AG04449 (cell line): ENCODE measurements at regions not wholly inside any gene's neighbourhood (a gene's known extent, or its start where the extent isn't known, plus 50 kb on each side); places are given as distances from the start of the nearest gene placed in this dataset.
A peak's percentile ranks its signal among the peaks of the same experiment; 100 is the strongest.

Experiments used
- CTCF ChIA-PET: fragments of 350-600 bp; formaldehyde crosslinking; extraction: SDS; loops from one replicate; lab custom pipeline; 2021; ENCODE audit warnings: antibody characterized with exemption; lab: Yijun Ruan, JAX
- POLR2A ChIA-PET: fragments of 400-600, 350-600 bp; formaldehyde crosslinking; extraction: SDS; loops from one replicate; lab custom pipeline; 2020; ENCODE audit warnings: antibody characterized with exemption, inconsistent platforms; lab: Yijun Ruan, JAX
- DNase-seq: peaks from one replicate; pipeline ENCODE4 v3.0.0-alpha.2; 2010; ENCODE audit warnings: low read depth, low spot score
- H3K4me3 ChIP-seq: 2 replicates; pipeline ENCODE4 v1.5.1; 2011; ENCODE audit warnings: low read depth, mild to moderate bottlenecking, control low read depth, low read length
- TF ChIP-seq, protein P1 (sequence below): IDR thresholded peaks from one replicate; pipeline ENCODE4 v1.5.1; 2011; ENCODE audit warnings: mild to moderate bottlenecking, moderate library complexity, low read length, control low read depth, inconsistent platforms; ENCODE audit not compliant: insufficient read depth; ENCODE audit errors: missing control alignments

DNA sequence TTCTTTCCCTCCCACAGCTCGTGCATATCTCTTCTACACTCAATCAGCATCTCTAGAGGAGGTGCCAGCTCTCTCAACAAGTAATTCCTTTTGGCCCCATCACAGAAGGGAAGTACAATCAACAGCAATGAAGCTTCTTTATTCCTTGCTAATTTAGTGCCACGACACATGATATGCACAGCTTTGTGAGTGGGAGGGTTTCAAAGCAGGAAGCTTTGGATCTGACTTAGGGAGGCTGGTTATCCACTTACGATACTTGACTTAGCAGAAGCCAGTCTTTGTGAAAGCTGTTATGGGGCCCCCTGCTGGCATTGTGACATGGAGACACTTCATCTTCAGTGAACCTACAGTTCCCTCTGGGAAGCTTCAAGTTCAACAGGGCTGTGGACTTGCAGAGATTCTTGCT, 81.0 kb downstream of the TMEM100 start:
- TF ChIP-seq, protein P1, sequence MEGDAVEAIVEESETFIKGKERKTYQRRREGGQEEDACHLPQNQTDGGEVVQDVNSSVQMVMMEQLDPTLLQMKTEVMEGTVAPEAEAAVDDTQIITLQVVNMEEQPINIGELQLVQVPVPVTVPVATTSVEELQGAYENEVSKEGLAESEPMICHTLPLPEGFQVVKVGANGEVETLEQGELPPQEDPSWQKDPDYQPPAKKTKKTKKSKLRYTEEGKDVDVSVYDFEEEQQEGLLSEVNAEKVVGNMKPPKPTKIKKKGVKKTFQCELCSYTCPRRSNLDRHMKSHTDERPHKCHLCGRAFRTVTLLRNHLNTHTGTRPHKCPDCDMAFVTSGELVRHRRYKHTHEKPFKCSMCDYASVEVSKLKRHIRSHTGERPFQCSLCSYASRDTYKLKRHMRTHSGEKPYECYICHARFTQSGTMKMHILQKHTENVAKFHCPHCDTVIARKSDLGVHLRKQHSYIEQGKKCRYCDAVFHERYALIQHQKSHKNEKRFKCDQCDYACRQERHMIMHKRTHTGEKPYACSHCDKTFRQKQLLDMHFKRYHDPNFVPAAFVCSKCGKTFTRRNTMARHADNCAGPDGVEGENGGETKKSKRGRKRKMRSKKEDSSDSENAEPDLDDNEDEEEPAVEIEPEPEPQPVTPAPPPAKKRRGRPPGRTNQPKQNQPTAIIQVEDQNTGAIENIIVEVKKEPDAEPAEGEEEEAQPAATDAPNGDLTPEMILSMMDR: peak; percentile 62
- peak; percentile 12 for DNase-seq
- ChIA-PET CTCF (interaction anchor here (0.7 to 2.9 kb wide), 31 partner anchors 12 to 648 kb away, joined by 3 to 60 read pairs (median 4); no protein-coding TSS in a partner anchor), POLR2A (no interaction called here)
- no peak overlapping the region for H3K4me3 ChIP-seq

DNA sequence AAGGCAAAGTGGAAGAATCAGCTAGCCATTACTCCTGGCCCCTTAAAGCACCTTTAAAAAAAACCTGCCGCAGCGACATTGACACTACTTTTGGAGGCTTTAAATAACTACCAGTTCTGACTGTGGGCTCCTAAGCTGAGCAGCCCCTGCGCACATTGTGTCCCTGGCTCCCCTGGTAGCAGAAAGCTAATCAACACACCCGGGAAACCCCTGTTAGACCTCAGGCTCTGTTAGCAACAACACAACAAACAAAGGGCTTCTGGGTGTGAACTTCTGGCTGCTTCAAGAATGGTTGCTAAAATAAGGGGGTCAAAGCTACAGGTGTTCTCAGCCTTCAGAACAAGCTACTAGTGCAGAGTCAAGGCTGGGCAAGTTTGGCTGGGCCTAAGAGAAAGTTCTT, 83.6 kb downstream of the TMEM100 start:
- no peak overlapping the region for H3K4me3 ChIP-seq
- no peak for DNase-seq
- CTCF ChIA-PET: interaction anchor here (1.1 to 2.4 kb wide), 7 partner anchors 15 to 133 kb away, joined by 3 to 12 read pairs (median 4); no protein-coding TSS in a partner anchor
- POLR2A ChIA-PET: no interaction called here
- TF ChIP-seq, protein P1: no peak

DNA sequence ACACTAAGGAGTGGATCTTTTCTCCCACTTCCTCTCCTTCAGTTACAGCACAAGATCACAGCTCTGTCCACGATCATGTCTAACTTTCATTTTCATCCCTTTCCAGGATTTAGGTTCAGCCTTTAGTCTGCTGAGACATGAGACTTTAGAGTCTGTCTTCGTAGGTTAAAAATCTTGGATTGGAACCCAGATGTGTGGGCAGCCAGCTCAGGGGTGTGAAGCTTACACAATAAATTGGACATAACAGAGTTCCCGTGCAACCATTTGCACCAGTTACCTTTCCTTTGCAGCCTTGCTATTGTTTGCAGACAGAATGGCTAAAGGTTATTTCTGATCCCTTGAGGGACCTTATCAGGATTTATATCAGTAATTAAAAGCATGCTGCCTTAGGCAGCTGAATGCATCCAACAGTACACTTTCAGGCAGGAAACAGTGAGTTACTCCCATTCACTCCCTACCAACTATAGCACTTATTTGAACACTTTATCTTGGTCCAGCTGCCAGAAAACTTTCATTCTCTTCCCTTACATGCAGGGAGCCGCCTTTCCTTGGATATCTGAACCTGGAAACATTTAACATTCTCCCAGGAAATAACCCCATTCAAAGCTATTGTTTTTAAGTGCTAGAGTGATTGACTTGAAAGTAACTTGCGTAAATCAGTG, 87.3 kb downstream of the TMEM100 start:
- no peak for DNase-seq
- H3K4me3 ChIP-seq: no peak overlapping the region
- ChIA-PET POLR2A (no interaction called here), CTCF (interaction anchor here (0.6 to 4.0 kb wide), 7 partner anchors 11 to 135 kb away, joined by 3 to 25 read pairs (median 8); no protein-coding TSS in a partner anchor)
- TF ChIP-seq, protein P1: no peak

DNA sequence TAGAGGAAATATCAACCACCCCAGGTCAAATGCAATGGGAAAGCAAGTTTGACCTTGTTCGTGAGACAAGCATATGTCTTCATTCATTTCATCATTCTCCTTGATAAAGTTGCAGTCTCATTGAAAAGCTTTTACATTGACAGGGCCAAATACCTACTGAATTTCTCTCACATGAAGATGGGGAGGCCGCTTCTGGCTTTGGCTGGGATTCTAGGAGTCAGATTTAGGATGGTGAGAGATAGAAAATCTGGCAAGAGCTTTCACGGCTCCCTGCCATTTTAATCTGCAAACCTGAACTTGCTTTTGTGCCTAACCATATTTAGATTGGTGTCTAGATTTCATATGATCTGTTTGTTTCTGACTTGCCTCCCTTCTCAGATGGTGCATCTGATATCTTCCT, 88.0 kb downstream of the TMEM100 start:
- TF ChIP-seq, protein P1: no peak
- ChIA-PET CTCF (interaction anchor here (1.3 to 4.0 kb wide), 5 partner anchors 11 to 108 kb away, joined by 3 to 25 read pairs (median 16); no protein-coding TSS in a partner anchor), POLR2A (no interaction called here)
- H3K4me3 ChIP-seq: no peak overlapping the region
- DNase-seq: no peak

DNA sequence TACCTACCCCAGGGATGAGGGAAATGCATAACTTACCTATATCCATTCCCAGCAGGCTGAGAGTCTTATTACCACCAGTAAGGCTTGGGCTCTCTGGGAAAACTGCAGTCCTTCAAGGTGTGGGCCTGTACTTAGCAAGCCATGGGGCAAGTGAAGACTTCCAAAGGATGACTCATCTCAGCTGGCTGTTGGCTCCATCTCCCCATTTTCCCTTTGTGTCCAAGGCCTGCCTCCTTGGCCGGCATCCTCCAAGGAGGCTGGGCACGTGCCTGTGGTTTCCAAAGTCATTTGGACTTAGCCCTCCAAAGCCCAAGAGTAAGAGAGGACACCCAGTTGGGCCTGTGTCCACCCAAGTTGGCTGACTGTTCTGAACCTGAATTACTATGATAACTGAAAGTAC, 89.8 kb downstream of the TMEM100 start:
- POLR2A ChIA-PET: no interaction called here
- no peak for DNase-seq
- no peak overlapping the region for H3K4me3 ChIP-seq
- CTCF ChIA-PET: interaction anchor here (4.0 kb wide), 1 partner anchor 106 kb away, joined by 25 read pairs; no protein-coding TSS in a partner anchor
- TF ChIP-seq, protein P1: no peak

DNA sequence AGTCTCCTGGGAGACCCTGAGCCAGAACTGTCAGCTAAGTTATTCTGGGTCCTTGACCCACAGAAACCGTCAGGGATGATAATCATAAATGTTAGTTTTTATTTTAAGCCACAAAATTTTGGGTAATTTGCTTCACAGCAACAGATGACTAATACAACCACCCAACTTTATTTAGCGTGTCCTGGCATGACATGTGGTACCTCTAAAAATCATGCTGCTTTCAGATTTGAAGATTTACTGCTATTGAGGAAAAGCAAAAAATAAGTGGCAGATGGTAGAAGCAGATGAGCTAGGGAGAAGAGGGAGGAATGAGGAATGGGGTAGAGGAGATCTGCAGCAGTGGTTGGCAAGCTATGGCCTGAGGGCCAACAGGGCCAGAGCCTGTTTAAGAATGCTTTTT, 90.4 kb downstream of the TMEM100 start:
- TF ChIP-seq, protein P1: no peak
- ChIA-PET POLR2A (no interaction called here), CTCF (interaction anchor here (0.9 to 1.9 kb wide), 2 partner anchors 30 to 106 kb away, joined by 4 to 12 read pairs; no protein-coding TSS in a partner anchor)
- H3K4me3 ChIP-seq: no peak overlapping the region
- DNase-seq: no peak
